Adrenal gland (tissue), 5 donors: ENCODE measurements at regions not wholly inside any gene's neighbourhood (a gene's known extent, or its start where the extent isn't known, plus 50 kb on each side); places are given as distances from the start of the nearest gene placed in this dataset.

ENCODE experiments used
- POLR2A ChIP-seq, 2 donors: fragments of 450-650 bp; IDR thresholded peaks; one replicate each; pipeline ENCODE4 v1.6.1; 2017; ENCODE audit warnings: antibody characterized with exemption in 2 of 2, mild to moderate bottlenecking in 2 of 2, moderate library complexity in 1 of 2
- TF ChIP-seq, protein P1 (sequence below), 6 experiments: fragments of 450-650 bp in 4 of 6; fragments of 200-600 bp in 2 of 6; sonication (generic) in 1 of 6; IDR thresholded peaks; 1 replicate in 5 of 6; 2 replicates in 1 of 6; pipeline versions ENCODE4 v1.5.1 to v1.8.0; 2016 to 2021; ENCODE audit warnings: antibody characterized with exemption in 6 of 6, mild to moderate bottlenecking in 2 of 6, moderate library complexity in 1 of 6
- donor health status: DM: no; HTN: no; CAD: no.

DNA sequence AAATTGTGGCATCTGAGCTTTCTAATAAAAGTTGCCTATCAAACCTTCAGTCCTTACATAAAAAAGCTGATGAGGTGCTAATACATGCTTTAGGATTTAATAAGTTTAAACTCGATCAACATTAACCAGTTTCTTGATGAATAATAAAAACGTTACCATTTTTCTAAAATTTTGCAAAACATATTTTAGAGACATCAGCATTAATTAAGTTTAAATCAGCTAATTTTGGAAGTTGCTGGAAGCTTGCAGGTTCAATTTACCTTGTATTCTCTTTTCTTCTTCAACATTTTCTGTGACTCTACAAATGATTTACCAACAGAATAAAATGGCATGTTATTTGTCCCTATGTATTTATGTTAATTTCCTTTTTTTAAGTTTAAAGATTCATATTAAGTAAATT lies 365.3 kb upstream of the OPRM1 start:
- TF ChIP-seq, protein P1, sequence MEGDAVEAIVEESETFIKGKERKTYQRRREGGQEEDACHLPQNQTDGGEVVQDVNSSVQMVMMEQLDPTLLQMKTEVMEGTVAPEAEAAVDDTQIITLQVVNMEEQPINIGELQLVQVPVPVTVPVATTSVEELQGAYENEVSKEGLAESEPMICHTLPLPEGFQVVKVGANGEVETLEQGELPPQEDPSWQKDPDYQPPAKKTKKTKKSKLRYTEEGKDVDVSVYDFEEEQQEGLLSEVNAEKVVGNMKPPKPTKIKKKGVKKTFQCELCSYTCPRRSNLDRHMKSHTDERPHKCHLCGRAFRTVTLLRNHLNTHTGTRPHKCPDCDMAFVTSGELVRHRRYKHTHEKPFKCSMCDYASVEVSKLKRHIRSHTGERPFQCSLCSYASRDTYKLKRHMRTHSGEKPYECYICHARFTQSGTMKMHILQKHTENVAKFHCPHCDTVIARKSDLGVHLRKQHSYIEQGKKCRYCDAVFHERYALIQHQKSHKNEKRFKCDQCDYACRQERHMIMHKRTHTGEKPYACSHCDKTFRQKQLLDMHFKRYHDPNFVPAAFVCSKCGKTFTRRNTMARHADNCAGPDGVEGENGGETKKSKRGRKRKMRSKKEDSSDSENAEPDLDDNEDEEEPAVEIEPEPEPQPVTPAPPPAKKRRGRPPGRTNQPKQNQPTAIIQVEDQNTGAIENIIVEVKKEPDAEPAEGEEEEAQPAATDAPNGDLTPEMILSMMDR (IDR thresholded peaks at IDR 0.05) = no peak
- TF ChIP-seq POLR2A (IDR thresholded peaks at IDR 0.05) = no peak
